H1 (cell line): ENCODE measurements at regions not wholly inside any gene's neighbourhood (a gene's known extent, or its start where the extent isn't known, plus 50 kb on each side); places are given as distances from the start of the nearest gene placed in this dataset.

Source experiments
- CTCF ChIA-PET: fragments of 300-600 bp; sonication (Branson Sonifier 250); formaldehyde crosslinking; loops from one replicate; lab custom pipeline; 2021; ENCODE audit not compliant: partially characterized antibody; lab: Charles Lee
- POLR2A ChIA-PET: fragments of 300-600 bp; sonication (Branson Sonifier 250); formaldehyde crosslinking; loops from one replicate; lab custom pipeline; 2021; ENCODE audit warnings: inconsistent platforms; ENCODE audit not compliant: partially characterized antibody; lab: Charles Lee
- DNase-seq, 2 experiments: peaks; one replicate each; pipeline versions ENCODE4 v3.0.0 to v3.0.0-alpha.2; 2010 to 2022; ENCODE audit warnings: low spot score in 2 of 2, low read depth in 1 of 2, mixed read lengths in 1 of 2
- FAIRE-seq: peaks from 2 replicates; lab custom pipeline; 2011; peaks lifted over from hg19 to GRCh38; lab: Jason Lieb, UNC
- H2AFZ ChIP-seq: 2 replicates; pipeline ENCODE4 v1.8.1; 2012; ENCODE audit warnings: low read length, inconsistent platforms
- H2AK5ac ChIP-seq: 2 replicates; pipeline ENCODE4 v1.6.1; 2013; ENCODE audit warnings: low read depth, low read length
- H2BK120ac ChIP-seq: replicated peaks from 2 replicates; pipeline ENCODE3; 2013; ENCODE audit warnings: low read depth, low read length, inconsistent platforms
- H2BK12ac ChIP-seq: 2 replicates; pipeline ENCODE4 v1.6.1; 2013; ENCODE audit warnings: low read depth, low read length
- H2BK15ac ChIP-seq: 2 replicates; pipeline ENCODE4 v1.6.1; 2013; ENCODE audit warnings: low read length
- H2BK20ac ChIP-seq: 2 replicates; pipeline ENCODE4 v1.6.1; 2013; ENCODE audit warnings: low read length
- H2BK5ac ChIP-seq: 2 replicates; pipeline ENCODE4 v1.6.1; 2013; ENCODE audit warnings: low read depth, low read length
- H3K14ac ChIP-seq: 2 replicates; pipeline ENCODE4 v1.6.1; 2013; ENCODE audit warnings: inconsistent platforms; ENCODE audit not compliant: insufficient read length
- H3K18ac ChIP-seq: 2 replicates; pipeline ENCODE4 v1.6.1; 2013; ENCODE audit warnings: low read length; ENCODE audit errors: extremely low read depth
- H3K23ac ChIP-seq: 2 replicates; pipeline ENCODE4 v1.6.1; 2013; ENCODE audit warnings: inconsistent platforms; ENCODE audit not compliant: insufficient read length
- H3K23me2 ChIP-seq: 2 replicates; pipeline ENCODE4 v1.6.1; 2013; ENCODE audit warnings: low read depth, low read length
- H3K27ac ChIP-seq: 2 replicates; pipeline ENCODE4 v1.6.1; 2011; ENCODE audit warnings: low read depth, low read length, inconsistent platforms
- H3K27me3 ChIP-seq, 4 experiments: replicated peaks in 1 of 4; 1 replicate in 1 of 4; 2 replicates in 3 of 4; pipeline versions ENCODE4 v1.6.1 to v1.8.1; 2011 to 2013; ENCODE audit warnings: low read length in 3 of 4, mild to moderate bottlenecking in 3 of 4, inconsistent platforms in 2 of 4, mixed read lengths in 2 of 4, moderate library complexity in 1 of 4; ENCODE audit not compliant: control insufficient read depth in 3 of 4, insufficient read depth in 3 of 4; ENCODE audit errors: extremely low read depth in 1 of 4
- H3K36me3 ChIP-seq, 4 experiments: 2 replicates each; pipeline versions ENCODE4 v1.6.1 to v1.8.1; 2011 to 2013; ENCODE audit warnings: mild to moderate bottlenecking in 4 of 4, low read length in 3 of 4, moderate library complexity in 2 of 4, control low read depth in 1 of 4, inconsistent platforms in 1 of 4; ENCODE audit not compliant: insufficient read depth in 4 of 4, control insufficient read depth in 2 of 4
- H3K4ac ChIP-seq: replicated peaks from 2 replicates; pipeline ENCODE3; 2013; ENCODE audit warnings: low read length, low read depth, mixed read lengths, inconsistent platforms; ENCODE audit not compliant: insufficient read length
- H3K4me1 ChIP-seq, 4 experiments: replicated peaks in 1 of 4; 1 replicate in 1 of 4; 2 replicates in 3 of 4; pipeline versions ENCODE4 v1.6.1 to v1.8.1; 2011 to 2013; ENCODE audit warnings: low read length in 3 of 4, inconsistent platforms in 2 of 4, mixed read lengths in 1 of 4; ENCODE audit not compliant: insufficient read depth in 4 of 4, control insufficient read depth in 3 of 4
- H3K4me2 ChIP-seq, 2 experiments: 2 replicates each; pipeline versions ENCODE4 v1.6.1 to v1.8.1; 2011 to 2013; ENCODE audit warnings: low read depth in 2 of 2, low read length in 2 of 2, control low read depth in 1 of 2, inconsistent platforms in 1 of 2, mild to moderate bottlenecking in 1 of 2; ENCODE audit not compliant: insufficient read depth in 1 of 2
- H3K4me3 ChIP-seq, 4 experiments: fragments of 200-600, 300-600 bp in 1 of 4; sonication (generic), shearing (Covaris generic), sonication (Bioruptor Twin) in 1 of 4; 2 replicates each; pipeline versions ENCODE4 v1.5.1 to v1.8.1; 2011 to 2016; ENCODE audit warnings: low read length in 4 of 4, low read depth in 3 of 4, control low read depth in 2 of 4, inconsistent platforms in 2 of 4, mild to moderate bottlenecking in 2 of 4, mixed read lengths in 1 of 4, moderate library complexity in 1 of 4; ENCODE audit not compliant: insufficient read depth in 2 of 4; ENCODE audit errors: extremely low read depth in 1 of 4
- H3K56ac ChIP-seq: replicated peaks from 2 replicates; pipeline ENCODE3; 2013; ENCODE audit warnings: low read depth, mild to moderate bottlenecking, mixed read lengths, low read length, inconsistent platforms; ENCODE audit not compliant: insufficient read length
- H3K79me1 ChIP-seq: 2 replicates; pipeline ENCODE4 v1.6.1; 2013; ENCODE audit warnings: low read depth, low read length, control low read depth
- H3K79me2 ChIP-seq, 2 experiments: 2 replicates each; pipeline versions ENCODE4 v1.6.1 to v1.8.1; 2012 to 2013; ENCODE audit warnings: low read length in 2 of 2, mild to moderate bottlenecking in 2 of 2, inconsistent platforms in 1 of 2; ENCODE audit not compliant: insufficient read depth in 2 of 2, control insufficient read depth in 1 of 2
- H3K9ac ChIP-seq, 4 experiments: replicated peaks in 1 of 4; 1 replicate in 1 of 4; 2 replicates in 3 of 4; pipeline versions ENCODE4 v1.6.1 to v1.8.1; 2011 to 2013; ENCODE audit warnings: low read depth in 3 of 4, low read length in 3 of 4, control low read depth in 2 of 4, mild to moderate bottlenecking in 2 of 4, moderate library complexity in 2 of 4, inconsistent platforms in 1 of 4; ENCODE audit errors: extremely low read depth in 1 of 4
- H3K9me3 ChIP-seq, 2 experiments: 2 replicates each; pipeline versions ENCODE4 v1.6.1 to v1.8.1; 2012 to 2013; ENCODE audit warnings: mild to moderate bottlenecking in 2 of 2, moderate library complexity in 2 of 2, control low read depth in 1 of 2, inconsistent platforms in 1 of 2, low read depth in 1 of 2, low read length in 1 of 2, mixed read lengths in 1 of 2; ENCODE audit not compliant: insufficient read depth in 2 of 2
- H4K20me1 ChIP-seq, 2 experiments: replicated peaks in 1 of 2; 2 replicates each; pipeline versions ENCODE3 to v1.8.1; 2011 to 2013; ENCODE audit warnings: inconsistent platforms in 2 of 2, low read length in 2 of 2, mild to moderate bottlenecking in 1 of 2; ENCODE audit not compliant: insufficient read depth in 2 of 2, control insufficient read depth in 1 of 2
- H4K5ac ChIP-seq: 2 replicates; pipeline ENCODE4 v1.6.1; 2013; ENCODE audit warnings: low read length, low read depth, mixed read lengths, inconsistent platforms; ENCODE audit not compliant: insufficient read length
- H4K8ac ChIP-seq: 2 replicates; pipeline ENCODE4 v1.8.0; 2013; ENCODE audit warnings: mild to moderate bottlenecking, moderate library complexity, low read length, inconsistent platforms; ENCODE audit not compliant: insufficient read depth; ENCODE audit errors: extremely low read depth
- H4K91ac ChIP-seq: replicated peaks from 2 replicates; pipeline ENCODE3; 2013; ENCODE audit warnings: low read length, mixed read lengths, inconsistent platforms; ENCODE audit not compliant: insufficient read length
- ASH2L ChIP-seq: fragments of 200-600, 300-600 bp; sonication (generic); IDR thresholded peaks from one replicate; pipeline ENCODE4 v1.7.1; 2017; ENCODE audit warnings: low read length
- BACH1 ChIP-seq: IDR thresholded peaks from 2 replicates; pipeline ENCODE4 v1.6.1; 2012; ENCODE audit warnings: low read length, improper control_type of control experiment
- BRCA1 ChIP-seq: IDR thresholded peaks from 2 replicates; pipeline ENCODE4 v1.6.1; 2012; ENCODE audit warnings: low read depth, low read length, improper control_type of control experiment
- CBX5 ChIP-seq: fragments of 300-800, 300-1000 bp; sonication (generic); IDR thresholded peaks from 2 replicates; pipeline ENCODE4 v1.7.1; 2016; ENCODE audit warnings: antibody characterized with exemption, low read length, low read depth
- CTCF ChIP-seq, 3 experiments: IDR thresholded peaks; 1 replicate in 2 of 3; 2 replicates in 1 of 3; pipeline versions ENCODE4 v1.5.1 to v1.6.1; 2011; ENCODE audit warnings: low read length in 3 of 3, mild to moderate bottlenecking in 3 of 3, inconsistent platforms in 2 of 3, low read depth in 1 of 3, moderate library complexity in 1 of 3; ENCODE audit not compliant: insufficient read depth in 1 of 3; ENCODE audit errors: control extremely low read depth in 1 of 3
- JUND ChIP-seq: IDR thresholded peaks from 2 replicates; pipeline ENCODE4 v1.6.1; 2011; ENCODE audit warnings: mild to moderate bottlenecking, improper control_type of control experiment, low read length
- NRF1 ChIP-seq: IDR thresholded peaks from 2 replicates; pipeline ENCODE4 v1.6.1; 2011; ENCODE audit warnings: mild to moderate bottlenecking, low read depth, low read length, improper control_type of control experiment
- POU5F1 ChIP-seq: IDR thresholded peaks from 2 replicates; pipeline ENCODE4 v1.6.1; 2011; ENCODE audit warnings: low read depth, mild to moderate bottlenecking, low read length, moderate library complexity
- RFX5 ChIP-seq: IDR thresholded peaks from 2 replicates; pipeline ENCODE4 v1.6.1; 2011; ENCODE audit warnings: low read depth, low read length, improper control_type of control experiment, borderline replicate concordance
- SP2 ChIP-seq: IDR thresholded peaks from 2 replicates; pipeline ENCODE4 v1.6.1; 2012; ENCODE audit warnings: mild to moderate bottlenecking, low read length, inconsistent platforms
- TAF1 ChIP-seq: IDR thresholded peaks from 2 replicates; pipeline ENCODE4 v1.6.1; 2011; ENCODE audit warnings: mild to moderate bottlenecking, low read depth, low read length
- TEAD4 ChIP-seq: IDR thresholded peaks from 2 replicates; pipeline ENCODE4 v1.6.1; 2012; ENCODE audit warnings: low read depth, low read length, inconsistent platforms, mixed read lengths
- WGBS, 2 experiments: shearing (Covaris generic) in 1 of 2; methylation state at CpG; one replicate each; pipeline versions ENCODE4 v1.1.6 to v1.1.7; 2013 to 2015; ENCODE audit warnings: low lambda C conversion rate in 2 of 2, mixed read lengths in 2 of 2, inconsistent platforms in 1 of 2, low coverage in 1 of 2, missing lambda C conversion rate in 1 of 2; ENCODE audit not compliant: insufficient replicate concordance in 2 of 2, insufficient coverage in 1 of 2, insufficient read length in 1 of 2; ENCODE audit errors: extremely low coverage in 1 of 2, missing lambda C conversion rate in 1 of 2; 5-methylcytosine and 5-hydroxymethylcytosine counted together

- Histone ChIP-seq H2BK20ac (peak overlapping the region; percentile 9; the same call in 1 of the 2 replicates), H4K5ac (no peak overlapping the region), H3K36me3 (no peaks in the 10 kb centered on the region), H2BK5ac (no peak overlapping the region), H4K8ac (no peak overlapping the region), H3K14ac (no peak overlapping the region), H3K9ac (no peak overlapping the region), H2BK12ac (no peak overlapping the region), H3K56ac (no peak overlapping the region), H3K23ac (no peak overlapping the region), H3K27me3 (no peaks in the 10 kb centered on the region; a peak in 1 of 7 replicates), H4K20me1 (no peaks in the 10 kb centered on the region), H3K18ac (no peak overlapping the region), H3K27ac (no peak overlapping the region), H3K4ac (no peak overlapping the region), H3K4me2 (peak overlapping the region in 1 of 2 experiments; percentile 38; a peak in 1 of 4 replicates), H3K9me3 (no peaks in the 10 kb centered on the region), H4K91ac (peak overlapping the region; percentile 19), H3K79me2 (no peaks in the 10 kb centered on the region), H2BK120ac (peak overlapping the region; percentile 10), H2BK15ac (0 out of 2 replicates have a peak overlapping the region, but pooled peaks have one; percentile 2), H3K79me1 (no peaks in the 10 kb centered on the region), H2AFZ (no peak overlapping the region), H3K23me2 (no peaks in the 10 kb centered on the region), H3K4me1 (peaks cover 2 to 10% (median 7%) of the 10 kb centered on the region in 4 experiments; a peak in 4 of 7 replicates), H2AK5ac (no peak overlapping the region), H3K4me3 (no peak overlapping the region)
- FAIRE-seq (no peak), DNase-seq (no peak)
- 80% methylated on average over 1 of the region's 1 CpG; no CpG with 5 or more reads in 1 of the 2 experiments for WGBS, 2 experiments
- POLR2A ChIA-PET, result interaction anchor here (1.1 to 1.2 kb wide), 2 partner anchors 24 to 165 kb away, joined by 3 read pairs; no protein-coding TSS in a partner anchor
- CTCF ChIA-PET, result interaction anchor here (1.1 to 1.6 kb wide), 2 partner anchors 16 to 161 kb away, joined by 3 to 5 read pairs; no protein-coding TSS in a partner anchor
- TF ChIP-seq TEAD4 (no peak), POU5F1 (no peak), BRCA1 (no peak), RFX5 (no peak), SP2 (no peak), BACH1 (no peak), CBX5 (no peak), TAF1 (no peak), ASH2L (no peak), CTCF (IDR thresholded peaks at IDR 0.05; ENCODE audit: control extremely low read depth in 1 of 3, insufficient read depth in 1 of 3, low read depth in 1 of 3, low read length in 3 of 3) (no peak), NRF1 (no peak), JUND (no peak)
Observed at GRCh38 chr10:121104476-121105111, 253.4 kb downstream of the WDR11 start.
